LNCaP clone FGC (cell line): ENCODE measurements at regions not wholly inside any gene's neighbourhood (a gene's known extent, or its start where the extent isn't known, plus 50 kb on each side); places are given as distances from the start of the nearest gene placed in this dataset.
"Not testable (repeated sequence)": the region's sequence is repeated elsewhere in the genome, so short reads cannot be mapped to it uniquely, and the experiment has no call there.

Experiments
- DNase-seq: peaks from one replicate; pipeline ENCODE4 v3.0.0-alpha.2; 2011; ENCODE audit warnings: low read depth
- H3K4me3 ChIP-seq: 2 replicates; pipeline ENCODE4 v1.5.1; 2011; ENCODE audit warnings: mild to moderate bottlenecking, low read depth, low read length, control low read depth
- CTCF ChIP-seq: IDR thresholded peaks from 2 replicates; pipeline ENCODE4 v1.5.1; 2012; ENCODE audit warnings: mild to moderate bottlenecking; ENCODE audit not compliant: control insufficient read depth, insufficient read depth; ENCODE audit errors: extremely low read depth

DNA sequence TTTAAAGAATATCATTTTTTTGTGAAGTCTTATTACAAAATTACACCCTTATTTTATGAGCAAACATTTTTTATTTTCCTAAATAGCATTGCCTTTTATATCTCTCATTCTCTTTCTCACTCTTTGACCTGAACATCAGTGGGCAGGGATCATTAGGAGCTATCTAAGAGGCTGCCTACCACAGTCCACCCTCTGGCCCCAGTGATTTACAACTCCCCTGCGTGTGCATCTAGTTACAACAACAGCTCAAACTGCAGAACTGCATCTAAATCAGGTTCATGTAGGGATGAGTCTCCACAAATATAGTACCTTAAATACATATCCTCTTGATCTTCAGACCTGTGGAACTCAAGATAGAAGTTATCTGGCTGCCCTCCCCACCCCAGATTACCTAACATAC lies 172.4 kb upstream of the CXCR4 start:
- H3K4me3 ChIP-seq, result no peak overlapping the region
- DNase-seq, result no peak
- no peak for TF ChIP-seq CTCF

DNA sequence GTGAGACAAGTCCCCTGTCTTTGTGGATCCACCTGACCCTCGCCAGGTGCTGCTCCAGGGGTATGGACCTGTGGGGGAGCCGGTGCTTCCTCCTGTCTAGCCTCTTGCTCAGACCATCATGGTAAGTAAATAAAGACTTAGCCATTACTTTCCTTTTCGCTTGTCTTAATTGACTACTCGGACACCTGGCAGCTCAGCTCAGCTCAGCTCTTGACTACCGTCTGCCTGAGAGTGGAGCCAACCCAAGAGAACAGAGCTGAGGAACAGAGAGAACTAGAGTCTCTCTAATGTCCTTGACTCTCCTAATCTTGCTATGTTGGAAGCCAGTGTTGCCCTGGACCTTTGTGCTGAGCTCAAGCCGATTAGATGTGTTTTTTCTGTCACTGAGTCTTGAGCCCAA lies 170.3 kb upstream of the CXCR4 start:
- no peak overlapping the region for H3K4me3 ChIP-seq
- DNase-seq, result no peak
- TF ChIP-seq CTCF, result no peak

- no peak overlapping the region for H3K4me3 ChIP-seq
- no peak for TF ChIP-seq CTCF
- no peak for DNase-seq
These were observed 168.5 kb upstream of the CXCR4 start for GRCh38 chr2:136286423-136286822.

GRCh38 chr2:136284226-136285119 lies 166.5 kb upstream of the CXCR4 start:
- TF ChIP-seq CTCF, result no peak
- no peak overlapping the region for H3K4me3 ChIP-seq
- no peak for DNase-seq

DNA sequence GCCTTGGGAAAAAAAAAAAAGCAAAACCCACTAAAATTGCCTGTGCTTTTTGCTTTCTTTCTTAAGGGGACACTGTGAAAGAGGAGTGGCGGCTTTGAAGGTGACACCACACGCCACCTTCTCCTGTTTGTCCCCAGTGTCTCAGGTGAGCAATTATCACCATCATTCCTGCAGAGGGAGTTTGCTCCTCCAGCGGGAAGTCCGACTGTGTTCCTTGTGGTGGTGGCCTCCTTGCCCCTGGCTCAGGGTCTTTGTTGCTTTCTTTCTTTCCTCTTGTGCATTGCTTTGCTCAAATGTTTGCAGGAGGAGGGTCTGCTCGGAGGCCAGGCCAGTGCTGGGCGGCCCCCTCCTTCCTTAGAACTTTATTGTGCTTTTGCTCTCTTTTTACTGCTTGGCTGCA lies 164.3 kb upstream of the CXCR4 start:
- DNase-seq, result no peak
- TF ChIP-seq CTCF, result no peak
- H3K4me3 ChIP-seq, result no peak overlapping the region

GRCh38 chr2:136281281-136282114 lies 163.5 kb upstream of the CXCR4 start:
- no peak for TF ChIP-seq CTCF
- H3K4me3 ChIP-seq, result no peak overlapping the region
- DNase-seq, result no peak

DNA sequence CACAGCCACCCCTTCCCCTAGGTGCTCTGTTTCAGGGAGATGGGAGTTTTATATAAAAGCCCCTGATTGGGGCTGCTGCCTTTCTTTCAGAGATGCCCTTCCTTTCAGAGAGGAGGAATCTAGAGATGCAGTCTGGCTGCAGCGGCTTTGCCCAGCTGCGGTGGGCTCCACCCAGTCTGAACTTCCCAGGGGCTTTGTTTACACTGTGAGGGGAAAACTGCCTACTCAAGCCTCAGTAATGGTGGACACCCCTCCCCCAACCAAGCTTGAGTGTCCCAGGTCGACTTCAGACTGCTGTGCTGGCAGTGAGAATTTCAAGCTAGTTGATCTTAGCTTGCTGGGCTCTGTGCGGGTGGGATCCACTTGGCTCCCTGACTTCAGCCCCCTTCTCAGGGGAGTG lies 148.4 kb upstream of the CXCR4 start:
- DNase-seq, H3K4me3 ChIP-seq: not testable (repeated sequence)
